Spleen (tissue), 11 donors: ENCODE measurements at regions not wholly inside any gene's neighbourhood (a gene's known extent, or its start where the extent isn't known, plus 50 kb on each side); places are given as distances from the start of the nearest gene placed in this dataset.

Source experiments
- DNase-seq: peaks from one replicate; pipeline ENCODE4 v3.0.0-alpha.2; 2020
- H3K27ac ChIP-seq, 8 donors: fragments of 200-600 bp; sonication (generic) in 7 of 8; 1 replicate in 4 of 8; 2 replicates in 4 of 8; pipeline versions ENCODE4 v1.5.0 to v1.8.0; 2016 to 2021; ENCODE audit warnings: inconsistent platforms in 4 of 8, mild to moderate bottlenecking in 4 of 8, moderate library complexity in 1 of 8
- H3K27me3 ChIP-seq, 7 donors: fragments of 200-600 bp; sonication (generic) in 6 of 7; replicated peaks in 1 of 7; 1 replicate in 4 of 7; 2 replicates in 3 of 7; pipeline versions ENCODE4 v1.5.0 to v1.8.0; 2016 to 2021; ENCODE audit warnings: inconsistent platforms in 3 of 7, mild to moderate bottlenecking in 1 of 7
- H3K36me3 ChIP-seq, 6 donors: fragments of 200-600 bp; sonication (generic) in 5 of 6; 1 replicate in 4 of 6; 2 replicates in 2 of 6; pipeline versions ENCODE4 v1.5.0 to v1.8.0; 2016 to 2021; ENCODE audit warnings: inconsistent platforms in 2 of 6
- H3K4me1 ChIP-seq, 6 donors: fragments of 200-600 bp; sonication (generic) in 5 of 6; 1 replicate in 3 of 6; 2 replicates in 3 of 6; pipeline versions ENCODE4 v1.5.0 to v1.8.0; 2016 to 2021; ENCODE audit warnings: inconsistent platforms in 3 of 6
- H3K4me3 ChIP-seq, 8 donors: fragments of 200-600 bp; sonication (generic) in 7 of 8; 1 replicate in 4 of 8; 2 replicates in 4 of 8; pipeline versions ENCODE4 v1.5.0 to v1.8.0; 2016 to 2021; ENCODE audit warnings: inconsistent platforms in 4 of 8, mild to moderate bottlenecking in 4 of 8, moderate library complexity in 2 of 8
- H3K9me3 ChIP-seq, 8 donors: fragments of 200-600 bp; sonication (generic) in 7 of 8; 1 replicate in 4 of 8; 2 replicates in 4 of 8; pipeline versions ENCODE4 v1.5.0 to v1.8.0; 2016 to 2021; ENCODE audit warnings: inconsistent platforms in 4 of 8
- POLR2A ChIP-seq, 3 donors: fragments of 450-650 bp; IDR thresholded peaks; one replicate each; pipeline ENCODE4 v1.5.1; 2017; ENCODE audit warnings: antibody characterized with exemption in 3 of 3, mild to moderate bottlenecking in 1 of 3
- POLR2AphosphoS5 ChIP-seq, 3 donors: sonication (generic); formaldehyde crosslinking; IDR thresholded peaks; one replicate each; pipeline ENCODE4 v1.5.1; 2017; ENCODE audit warnings: antibody characterized with exemption in 3 of 3
- WGBS, 5 donors: extraction: QIAGEN DNeasy Blood & Tissue Kit in 3 of 5; methylation state at CpG; one replicate each; pipeline versions ENCODE4 v1.1.5 to v1.1.7; 2013 to 2018; 5-methylcytosine and 5-hydroxymethylcytosine counted together
- intact Hi-C: fragments of 100-400 bp; cut with DNase I; formaldehyde crosslinking; loops from one replicate; pipeline ENCODE4 v1.15.0; 2023; ENCODE audit warnings: low total_unique reads
- TF ChIP-seq, protein P1 (sequence below), 11 experiments: fragments of 200-600 bp in 7 of 11; fragments of 450-650 bp in 4 of 11; sonication (generic) in 4 of 11; IDR thresholded peaks in 8 of 11; conservative IDR thresholded peaks in 3 of 11; 1 replicate in 7 of 11; 2 replicates in 4 of 11; pipeline versions ENCODE4 v1.4.0 to v1.8.0; 2016 to 2021; ENCODE audit warnings: antibody characterized with exemption in 11 of 11, inconsistent platforms in 4 of 11, mild to moderate bottlenecking in 1 of 11
- donor health status: healthy with polysubstance abuse.
- donor health status: DM: no; HTN: no; CAD: no; lungs with moderate emphysema.
- donor health status: DM: no; HTN: no; CAD: no.
- donor health status: Bipolar disorder and iron deficiency.
- donor health status: healthy.
- donor health status: DM: no; HTN: no; CAD: no.
- donor health status: DM: yes; HTN: yes; CAD: no.

DNA sequence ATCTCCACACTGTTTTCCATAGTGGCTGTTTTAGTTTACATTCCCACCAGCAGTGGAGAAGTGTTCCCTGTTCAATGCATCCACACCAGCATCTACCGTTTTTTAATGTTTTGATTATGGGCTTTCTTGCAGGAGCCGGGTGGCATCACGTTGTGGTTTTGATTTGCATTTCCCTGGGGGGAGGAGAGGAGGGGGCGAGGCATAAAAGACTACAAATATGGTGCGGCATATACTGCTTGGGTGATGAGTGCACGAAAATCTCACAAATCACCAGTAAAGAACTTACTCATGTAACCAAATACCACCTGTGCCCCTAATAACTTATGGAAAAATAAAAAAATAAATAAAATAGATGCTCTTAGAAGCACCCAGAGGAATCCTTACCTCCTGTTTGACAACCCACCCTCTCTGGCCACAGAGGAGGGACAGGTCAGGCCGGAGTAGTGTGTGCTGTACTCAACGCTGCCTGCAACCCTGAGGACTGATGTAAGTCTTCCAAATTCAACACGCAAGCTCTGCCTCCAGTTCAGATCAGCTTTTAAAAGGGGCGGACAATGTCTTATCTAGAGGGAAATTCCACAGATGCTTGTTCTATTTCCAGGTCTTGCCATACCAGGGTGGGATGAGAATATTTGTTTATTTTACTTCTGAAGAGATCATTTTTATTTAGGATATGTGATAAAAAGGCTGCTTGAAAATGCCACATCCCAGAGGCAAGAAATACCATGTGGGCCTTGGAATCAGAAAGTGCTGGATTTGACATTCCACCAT, 329.6 kb upstream of the B3GAT1 start:
- intact Hi-C loops: no loop called here
- 44 to 56% (median 55%) methylated on average over 10 of the region's 10 CpGs for WGBS, 5 donors
- H3K27ac ChIP-seq: no peak overlapping the region

DNA sequence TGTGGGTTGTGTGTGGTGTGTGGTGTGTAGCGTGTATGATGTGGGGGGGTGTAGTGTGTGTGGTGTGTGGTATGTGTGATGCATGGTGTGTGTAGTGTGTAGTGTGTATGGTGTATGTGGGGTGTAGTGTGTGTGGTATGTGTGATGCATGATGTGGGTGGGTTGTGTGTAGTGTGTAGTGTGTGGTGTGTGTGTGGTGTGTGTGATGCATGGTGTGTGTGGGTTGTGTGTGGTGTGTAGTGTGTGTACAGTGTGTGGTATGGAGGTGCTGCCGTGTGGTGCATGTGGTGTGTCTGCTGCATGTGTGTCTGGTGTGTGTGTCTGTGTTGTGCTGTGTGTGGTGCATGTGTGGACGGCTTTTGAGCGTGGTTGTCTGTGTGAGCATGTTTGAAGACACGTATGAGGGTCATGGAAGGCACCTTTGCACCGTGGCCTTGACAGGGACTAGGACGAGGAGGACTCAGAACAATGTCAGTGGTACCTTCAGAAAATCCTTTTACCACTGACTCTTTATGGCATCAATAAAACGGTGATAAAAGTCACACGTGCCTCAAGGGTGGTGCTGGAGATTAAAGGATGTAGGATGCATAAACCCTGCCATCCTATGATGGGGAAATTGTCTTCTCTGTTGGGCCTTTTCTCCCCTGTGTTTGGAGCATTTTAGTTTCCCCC, 328.7 kb upstream of the B3GAT1 start:
- no peaks in the 10 kb centered on the region for H3K36me3 ChIP-seq
- DNase-seq: peak; percentile 25
- H3K9me3 ChIP-seq: no peaks in the 10 kb centered on the region
- 66 to 85% (median 70%) methylated on average over 9 of the region's 9 CpGs for WGBS, 5 donors
- TF ChIP-seq POLR2A (IDR thresholded peaks at IDR 0.05): no peak
- no peak for TF ChIP-seq POLR2AphosphoS5 (IDR thresholded peaks at IDR 0.05)
- TF ChIP-seq, protein P1, sequence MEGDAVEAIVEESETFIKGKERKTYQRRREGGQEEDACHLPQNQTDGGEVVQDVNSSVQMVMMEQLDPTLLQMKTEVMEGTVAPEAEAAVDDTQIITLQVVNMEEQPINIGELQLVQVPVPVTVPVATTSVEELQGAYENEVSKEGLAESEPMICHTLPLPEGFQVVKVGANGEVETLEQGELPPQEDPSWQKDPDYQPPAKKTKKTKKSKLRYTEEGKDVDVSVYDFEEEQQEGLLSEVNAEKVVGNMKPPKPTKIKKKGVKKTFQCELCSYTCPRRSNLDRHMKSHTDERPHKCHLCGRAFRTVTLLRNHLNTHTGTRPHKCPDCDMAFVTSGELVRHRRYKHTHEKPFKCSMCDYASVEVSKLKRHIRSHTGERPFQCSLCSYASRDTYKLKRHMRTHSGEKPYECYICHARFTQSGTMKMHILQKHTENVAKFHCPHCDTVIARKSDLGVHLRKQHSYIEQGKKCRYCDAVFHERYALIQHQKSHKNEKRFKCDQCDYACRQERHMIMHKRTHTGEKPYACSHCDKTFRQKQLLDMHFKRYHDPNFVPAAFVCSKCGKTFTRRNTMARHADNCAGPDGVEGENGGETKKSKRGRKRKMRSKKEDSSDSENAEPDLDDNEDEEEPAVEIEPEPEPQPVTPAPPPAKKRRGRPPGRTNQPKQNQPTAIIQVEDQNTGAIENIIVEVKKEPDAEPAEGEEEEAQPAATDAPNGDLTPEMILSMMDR (IDR thresholded peaks at IDR 0.05 in 8 of 11, conservative IDR thresholded peaks at IDR 0.05 in 3 of 11): no peak
- no peak overlapping the region for H3K4me3 ChIP-seq
- peaks cover 0 to 30% (median 0%) of the 10 kb centered on the region in 7 donors for H3K27me3 ChIP-seq
- intact Hi-C loops: no loop called here
- H3K4me1 ChIP-seq: no peaks in the 10 kb centered on the region
- H3K27ac ChIP-seq: no peak overlapping the region

More for the DNA sequence above, 329.6 kb upstream of the B3GAT1 start:
- peaks cover 0 to 8% (median 0%) of the 10 kb centered on the region in 8 donors for H3K9me3 ChIP-seq
- H3K36me3 ChIP-seq: no peaks in the 10 kb centered on the region
- DNase-seq: peak; percentile 37
- H3K4me1 ChIP-seq: no peaks in the 10 kb centered on the region
- H3K4me3 ChIP-seq: no peak overlapping the region
- peaks cover 0 to 28% (median 0%) of the 10 kb centered on the region in 7 donors for H3K27me3 ChIP-seq
- TF ChIP-seq, protein P1 (IDR thresholded peaks at IDR 0.05 in 8 of 11, conservative IDR thresholded peaks at IDR 0.05 in 3 of 11): no peak
- no peak for TF ChIP-seq POLR2AphosphoS5 (IDR thresholded peaks at IDR 0.05)
- no peak for TF ChIP-seq POLR2A (IDR thresholded peaks at IDR 0.05)

DNA sequence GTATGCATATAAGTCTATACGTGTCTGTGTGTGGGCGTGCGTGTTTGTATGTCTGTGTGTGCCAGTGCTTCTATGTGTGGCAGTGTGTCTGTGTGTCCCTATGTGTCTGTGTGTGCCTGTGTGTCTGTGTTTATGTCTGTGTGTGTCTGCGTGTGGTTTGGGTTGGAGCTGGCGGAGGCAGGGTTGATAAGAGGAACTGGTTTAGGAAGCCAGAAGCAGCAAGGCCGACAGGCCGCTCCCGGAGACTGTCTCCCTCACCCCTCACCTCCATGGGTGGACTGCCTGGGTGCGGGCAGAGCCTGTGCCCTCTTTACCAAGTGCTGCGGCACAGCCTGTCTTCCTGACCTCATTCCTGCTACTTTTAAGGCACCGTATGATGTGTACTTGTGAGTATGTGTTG, 327.1 kb upstream of the B3GAT1 start:
- Histone ChIP-seq H3K4me3 (no peak overlapping the region), H3K27me3 (peaks cover 0 to 21% (median 0%) of the 10 kb centered on the region in 7 donors), H3K9me3 (no peaks in the 10 kb centered on the region), H3K27ac (no peak overlapping the region), H3K4me1 (no peaks in the 10 kb centered on the region), H3K36me3 (no peaks in the 10 kb centered on the region)
- TF ChIP-seq, protein P1 (IDR thresholded peaks at IDR 0.05 in 8 of 11, conservative IDR thresholded peaks at IDR 0.05 in 3 of 11): no peak
- no peak for TF ChIP-seq POLR2A (IDR thresholded peaks at IDR 0.05)
- 68 to 82% (median 79%) methylated on average over 11 of the region's 11 CpGs for WGBS, 5 donors
- intact Hi-C loops: no loop called here
- DNase-seq: peak; percentile 55

DNA sequence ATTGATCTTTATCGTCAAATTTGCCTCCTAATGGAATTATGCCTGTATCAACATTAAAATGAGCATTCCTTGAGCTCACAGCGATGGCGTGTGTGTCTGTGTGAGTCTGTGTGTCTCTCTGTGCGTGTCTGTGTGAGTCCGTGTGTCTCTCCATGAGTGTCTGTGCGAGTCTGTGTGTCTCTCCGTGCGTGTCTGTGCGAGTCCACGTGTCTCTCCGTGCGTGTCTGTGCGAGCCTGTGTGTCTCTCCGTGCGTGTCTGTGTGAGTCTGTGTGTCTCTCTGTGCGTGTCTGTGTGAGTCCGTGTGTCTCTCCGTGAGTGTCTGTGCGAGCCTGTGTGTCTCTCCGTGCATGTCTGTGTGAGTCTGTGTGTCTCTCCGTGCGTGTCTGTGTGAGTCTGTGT, 326.5 kb upstream of the B3GAT1 start:
- no peaks in the 10 kb centered on the region for H3K9me3 ChIP-seq
- intact Hi-C loops: no loop called here

More for the DNA sequence above, 326.5 kb upstream of the B3GAT1 start:
- no peak overlapping the region for H3K27ac ChIP-seq
- 89 to 95% (median 92%) methylated on average over 22 of the region's 22 CpGs for WGBS, 5 donors
- H3K36me3 ChIP-seq: no peaks in the 10 kb centered on the region
- H3K4me3 ChIP-seq: no peak overlapping the region
- peak; percentile 33 for DNase-seq
- no peak for TF ChIP-seq POLR2AphosphoS5 (IDR thresholded peaks at IDR 0.05)
- TF ChIP-seq, protein P1 (IDR thresholded peaks at IDR 0.05 in 8 of 11, conservative IDR thresholded peaks at IDR 0.05 in 3 of 11): no peak
- no peak for TF ChIP-seq POLR2A (IDR thresholded peaks at IDR 0.05)
- no peaks in the 10 kb centered on the region for H3K4me1 ChIP-seq
- H3K27me3 ChIP-seq: peaks cover 0 to 16% (median 0%) of the 10 kb centered on the region in 7 donors
